ENCODE measurements at regions not wholly inside any gene's neighbourhood (a gene's known extent, or its start where the extent isn't known, plus 50 kb on each side); places are given as distances from the start of the nearest gene placed in this dataset.
A peak's percentile ranks its signal among the peaks of the same experiment; 100 is the strongest.

- peak; percentile 22 for DNase-seq
Observed at GRCh38 chr10:108465871-108466641, 1301.5 kb upstream of the SORCS1 start.

GRCh38 chr10:108462005-108462404, 1297.5 kb upstream of the SORCS1 start:
- no peak for DNase-seq

GRCh38 chr10:108454793-108455192, 1290.3 kb upstream of the SORCS1 start:
- peak; percentile 75 for DNase-seq

- DNase-seq, result no peak
Observed at GRCh38 chr10:108454224-108454623, 1289.7 kb upstream of the SORCS1 start.

- DNase-seq, result no peak
Observed at GRCh38 chr10:108453166-108453565, 1288.7 kb upstream of the SORCS1 start.

- no peak for DNase-seq
Observed at GRCh38 chr10:108452533-108452932, 1288.0 kb upstream of the SORCS1 start.

GRCh38 chr10:108450280-108450679, 1285.8 kb upstream of the SORCS1 start:
- no peak for DNase-seq

GRCh38 chr10:108445746-108446145, 1281.2 kb upstream of the SORCS1 start:
- no peak for DNase-seq

- DNase-seq, result no peak
Observed at GRCh38 chr10:108443636-108444035, 1279.1 kb upstream of the SORCS1 start.

- no peak for DNase-seq
Observed at GRCh38 chr10:108439397-108439796, 1274.9 kb upstream of the SORCS1 start.

- DNase-seq, result no peak
Observed at GRCh38 chr10:108436096-108436495, 1271.6 kb upstream of the SORCS1 start.

- no peak for DNase-seq
Observed at GRCh38 chr10:108434559-108435252, 1270.2 kb upstream of the SORCS1 start.

GRCh38 chr10:108427146-108427545, 1262.6 kb upstream of the SORCS1 start:
- DNase-seq, result peak; percentile 10

GRCh38 chr10:108425283-108425964, 1260.9 kb upstream of the SORCS1 start:
- no peak for DNase-seq

GRCh38 chr10:108424656-108425055, 1260.2 kb upstream of the SORCS1 start:
- peak; percentile 59 for DNase-seq

- DNase-seq, result no peak
Observed at GRCh38 chr10:108422286-108422685, 1257.8 kb upstream of the SORCS1 start.

- no peak for DNase-seq
Observed at GRCh38 chr10:108421266-108421665, 1256.8 kb upstream of the SORCS1 start.

GRCh38 chr10:108413954-108414353, 1249.4 kb upstream of the SORCS1 start:
- no peak for DNase-seq

- DNase-seq, result no peak
Observed at GRCh38 chr10:108412323-108412722, 1247.8 kb upstream of the SORCS1 start.

GRCh38 chr10:108411894-108412293, 1247.4 kb upstream of the SORCS1 start:
- no peak for DNase-seq

- no peak for DNase-seq
Observed at GRCh38 chr10:108411206-108411605, 1246.7 kb upstream of the SORCS1 start.

GRCh38 chr10:108410236-108410635, 1245.7 kb upstream of the SORCS1 start:
- DNase-seq, result no peak

GRCh38 chr10:108409306-108409705, 1244.8 kb upstream of the SORCS1 start:
- DNase-seq, result no peak

- no peak for DNase-seq
Observed at GRCh38 chr10:108404155-108404554, 1239.6 kb upstream of the SORCS1 start.
